T-helper 1 cell (primary cell): ENCODE measurements at regions not wholly inside any gene's neighbourhood (a gene's known extent, or its start where the extent isn't known, plus 50 kb on each side); places are given as distances from the start of the nearest gene placed in this dataset.
"Not testable (repeated sequence)": the region's sequence is repeated elsewhere in the genome, so short reads cannot be mapped to it uniquely, and the experiment has no call there.

Source experiments
- DNase-seq, 5 donors: peaks; one replicate each; pipeline ENCODE4 v3.0.0-alpha.2; 2012 to 2020

DNA sequence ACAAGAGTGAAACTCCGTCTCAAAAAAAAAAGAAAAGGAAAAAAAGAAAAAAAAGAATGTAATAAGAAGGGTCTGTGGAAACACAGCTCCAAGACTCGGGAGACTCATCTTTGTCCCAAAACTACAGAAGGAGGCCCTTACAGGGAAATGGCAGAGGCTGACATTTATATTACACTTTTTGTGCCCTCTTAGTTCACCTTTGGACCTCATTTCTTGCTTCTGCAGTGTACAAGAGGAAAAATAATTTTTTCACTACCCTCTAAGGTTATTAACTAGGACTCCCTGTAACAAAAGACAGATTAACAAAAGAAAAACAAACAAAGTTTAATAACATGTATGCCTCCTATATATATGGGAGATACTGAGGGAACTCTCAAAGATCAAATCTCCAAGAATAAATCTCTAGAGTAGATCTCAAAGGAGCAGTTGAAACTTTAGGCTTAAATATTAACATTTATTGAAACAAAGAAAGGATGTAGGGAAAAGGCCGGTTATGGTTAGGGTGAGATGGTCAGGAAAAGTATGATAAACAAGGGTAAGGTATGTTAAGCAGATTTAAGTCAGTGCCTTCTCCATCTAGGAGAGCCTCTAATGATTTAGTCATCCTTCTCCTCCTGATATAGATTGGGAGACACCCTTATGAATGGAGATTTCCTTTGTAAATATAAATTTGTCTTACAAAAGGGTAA lies 121.3 kb upstream of the JADE1 start:
- DNase-seq: no peak

DNA sequence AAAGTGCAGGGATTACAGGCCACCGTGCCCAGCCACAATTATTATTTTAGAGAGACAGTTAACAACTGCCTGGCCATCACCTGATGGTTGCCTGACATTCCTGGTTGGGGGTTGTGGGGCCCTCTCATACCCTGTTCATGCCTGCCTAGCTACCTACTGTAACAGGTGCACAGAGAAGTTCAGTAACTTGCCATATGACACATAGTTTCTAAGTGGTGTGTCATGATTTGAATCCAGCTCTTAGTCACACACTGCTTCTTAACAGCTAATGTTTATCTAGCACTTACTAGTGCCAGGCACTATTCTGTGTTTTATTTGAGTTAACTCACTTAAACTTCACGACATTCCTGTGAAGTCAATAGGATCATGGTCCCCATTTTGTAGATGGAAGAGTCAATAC lies 122.7 kb upstream of the JADE1 start:
- DNase-seq: no peak

DNA sequence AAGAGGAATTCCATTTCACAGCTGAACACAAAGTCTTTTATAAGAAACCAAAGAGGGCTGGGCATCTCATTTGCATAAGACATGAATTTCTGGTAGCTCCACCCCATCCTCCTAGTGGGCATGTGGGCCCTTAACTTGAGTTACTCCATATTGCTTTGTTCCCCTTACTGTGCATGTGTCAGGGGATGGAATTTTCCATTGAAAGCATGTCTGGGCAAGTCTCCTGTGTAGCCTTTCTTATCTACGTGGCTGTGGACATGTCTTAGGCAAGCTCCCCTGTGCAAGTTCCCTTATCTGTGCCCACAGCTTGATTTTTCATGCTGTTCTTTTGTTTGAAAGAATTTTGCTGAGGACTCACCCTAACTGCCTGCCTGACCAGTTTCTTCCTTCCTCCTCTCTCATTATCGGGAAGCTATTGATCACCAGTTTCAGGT lies 123.5 kb upstream of the JADE1 start:
- DNase-seq: no peak

DNA sequence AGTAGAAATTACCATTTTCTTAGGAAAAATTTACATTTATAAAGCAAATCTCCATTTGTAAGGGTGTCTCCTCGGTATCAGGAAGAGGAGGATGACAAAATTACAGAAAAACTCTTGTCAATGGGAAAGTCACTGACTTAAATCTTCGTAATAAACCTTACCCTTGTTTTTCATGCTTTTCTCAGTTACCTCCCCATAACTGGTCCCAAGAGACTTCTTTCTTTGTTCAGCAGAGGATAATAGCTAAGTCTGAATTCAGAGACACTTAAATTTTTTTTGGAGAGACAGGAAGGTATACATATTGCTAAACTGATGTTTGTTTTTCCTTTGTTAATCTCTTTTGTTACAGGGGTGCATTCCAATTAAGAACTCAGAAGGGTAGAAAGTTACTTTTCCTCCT lies 125.5 kb upstream of the JADE1 start:
- no peak for DNase-seq

DNA sequence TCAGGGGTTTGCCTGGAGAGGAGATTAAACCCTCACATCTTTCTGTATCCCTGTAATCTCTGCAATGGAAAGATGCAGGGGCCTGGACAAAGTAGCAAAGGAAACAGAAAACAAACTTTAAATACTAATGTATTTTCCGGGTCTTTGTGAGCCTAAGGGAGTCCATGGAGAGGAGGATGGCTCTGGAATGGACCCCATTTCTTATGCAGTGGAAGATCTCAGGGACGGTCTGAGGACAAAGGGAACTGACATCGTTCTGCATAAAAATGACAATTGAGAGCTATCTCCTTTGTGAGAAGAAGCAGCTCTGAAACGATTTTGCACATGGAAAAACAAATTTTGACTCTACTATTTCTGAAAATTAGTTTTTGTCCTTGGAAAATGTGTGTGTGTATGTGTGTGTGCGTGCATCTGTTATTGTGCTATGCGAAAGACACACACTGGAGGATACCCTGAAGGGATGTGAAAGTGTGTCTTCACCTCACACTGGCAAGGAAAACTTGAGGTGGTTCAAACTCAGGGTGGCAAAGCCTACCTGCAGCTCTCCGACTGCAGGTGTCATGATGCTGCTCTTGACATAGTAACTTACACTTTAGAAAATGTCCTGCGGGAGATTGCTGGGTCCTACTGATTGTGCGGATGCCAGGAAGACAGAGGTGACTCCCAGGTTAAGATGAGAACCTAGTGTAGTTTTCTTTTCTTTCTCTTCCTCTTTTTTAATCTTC lies 126.4 kb upstream of the JADE1 start:
- no peak for DNase-seq

- no peak for DNase-seq
These were observed 133.4 kb upstream of the JADE1 start for GRCh38 chr4:128676095-128676494.

- no peak for DNase-seq
These were observed 134.4 kb upstream of the JADE1 start for GRCh38 chr4:128675083-128675482.

- DNase-seq: not testable (repeated sequence)
These were observed 136.3 kb upstream of the JADE1 start for GRCh38 chr4:128673159-128673558.

DNA sequence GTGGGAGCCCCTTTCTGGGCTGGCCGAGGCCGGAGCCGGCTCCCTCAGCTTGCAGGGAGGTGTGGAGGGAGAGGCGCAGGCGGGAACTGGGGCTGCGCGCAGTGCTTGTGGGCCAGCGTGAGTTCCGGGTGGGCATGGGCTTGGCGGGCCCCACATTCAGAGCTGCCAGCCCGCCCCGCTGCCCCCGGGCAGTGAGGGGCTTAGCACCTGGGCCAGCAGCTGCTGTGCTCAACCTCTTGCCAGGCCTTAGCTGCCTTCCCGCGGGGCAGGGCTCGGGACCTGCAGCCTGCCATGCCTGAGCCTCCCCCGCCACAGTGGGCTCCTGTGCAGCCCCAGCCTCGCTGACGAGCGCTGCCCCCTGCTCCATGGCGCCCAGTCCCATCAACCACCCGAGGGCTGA lies 136.9 kb upstream of the JADE1 start:
- not testable (repeated sequence) for DNase-seq

DNA sequence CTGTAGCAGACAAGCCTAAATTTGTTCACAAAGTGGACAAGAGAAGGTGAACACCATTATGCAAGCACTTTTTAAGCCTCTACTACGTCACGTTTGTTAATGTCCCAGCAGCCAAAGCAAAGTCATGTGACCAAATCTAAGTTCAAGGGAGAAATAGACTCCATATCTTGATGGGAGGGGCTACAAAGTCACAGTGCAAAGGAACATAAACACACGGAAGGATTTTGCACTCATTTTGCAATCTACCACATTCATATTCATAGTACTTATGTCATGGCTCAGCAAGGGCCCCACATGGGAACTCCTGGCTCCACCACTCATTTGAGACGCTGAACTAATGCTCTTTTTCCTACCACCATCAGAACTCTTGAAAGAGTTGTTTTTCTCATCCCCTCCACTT lies 139.0 kb upstream of the JADE1 start:
- no peak for DNase-seq

DNA sequence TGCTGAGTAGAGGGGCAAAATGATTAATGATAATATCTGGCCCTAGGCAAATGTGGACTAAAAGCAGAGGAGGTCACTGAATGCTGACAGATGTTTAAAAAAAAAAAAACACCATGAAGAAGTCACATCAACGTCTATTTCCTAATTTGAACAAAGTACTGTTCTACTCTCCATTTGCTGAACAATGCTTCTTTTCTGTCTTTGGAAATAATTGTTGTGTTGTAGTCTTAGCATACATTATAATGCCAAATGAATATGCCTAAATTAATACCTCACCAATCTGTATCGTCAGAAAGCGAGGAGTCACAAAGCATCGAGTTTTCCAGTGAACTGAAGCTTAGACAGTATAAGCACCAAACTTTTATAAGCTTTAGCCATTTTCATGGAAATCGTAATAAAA lies 140.9 kb upstream of the JADE1 start:
- DNase-seq: no peak

- DNase-seq: no peak
These were observed 144.0 kb upstream of the JADE1 start for GRCh38 chr4:128665514-128665913.

DNA sequence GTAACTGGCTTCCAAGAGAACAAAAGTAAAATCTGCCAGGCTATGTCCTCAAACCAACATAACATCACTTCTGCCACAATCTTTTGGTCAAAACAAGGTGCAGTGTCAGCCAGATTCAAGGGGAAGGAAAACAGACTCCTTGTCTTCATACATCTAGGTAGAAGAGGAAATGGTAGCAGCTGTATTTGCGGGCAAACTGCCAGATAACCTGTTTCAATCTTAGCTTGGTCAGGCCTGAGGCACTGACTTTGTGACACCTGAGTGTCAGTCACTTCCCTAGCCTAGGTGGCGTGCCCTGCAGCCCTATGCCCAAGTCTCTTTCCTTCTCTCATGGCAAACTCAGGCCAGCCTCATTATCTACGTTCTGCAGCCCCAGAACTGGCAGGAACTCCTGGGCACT lies 146.2 kb upstream of the JADE1 start:
- DNase-seq: peak in 2 of 5 donors; percentile 2 to 8

GRCh38 chr4:128661479-128661878 lies 148.0 kb upstream of the JADE1 start:
- no peak for DNase-seq

DNA sequence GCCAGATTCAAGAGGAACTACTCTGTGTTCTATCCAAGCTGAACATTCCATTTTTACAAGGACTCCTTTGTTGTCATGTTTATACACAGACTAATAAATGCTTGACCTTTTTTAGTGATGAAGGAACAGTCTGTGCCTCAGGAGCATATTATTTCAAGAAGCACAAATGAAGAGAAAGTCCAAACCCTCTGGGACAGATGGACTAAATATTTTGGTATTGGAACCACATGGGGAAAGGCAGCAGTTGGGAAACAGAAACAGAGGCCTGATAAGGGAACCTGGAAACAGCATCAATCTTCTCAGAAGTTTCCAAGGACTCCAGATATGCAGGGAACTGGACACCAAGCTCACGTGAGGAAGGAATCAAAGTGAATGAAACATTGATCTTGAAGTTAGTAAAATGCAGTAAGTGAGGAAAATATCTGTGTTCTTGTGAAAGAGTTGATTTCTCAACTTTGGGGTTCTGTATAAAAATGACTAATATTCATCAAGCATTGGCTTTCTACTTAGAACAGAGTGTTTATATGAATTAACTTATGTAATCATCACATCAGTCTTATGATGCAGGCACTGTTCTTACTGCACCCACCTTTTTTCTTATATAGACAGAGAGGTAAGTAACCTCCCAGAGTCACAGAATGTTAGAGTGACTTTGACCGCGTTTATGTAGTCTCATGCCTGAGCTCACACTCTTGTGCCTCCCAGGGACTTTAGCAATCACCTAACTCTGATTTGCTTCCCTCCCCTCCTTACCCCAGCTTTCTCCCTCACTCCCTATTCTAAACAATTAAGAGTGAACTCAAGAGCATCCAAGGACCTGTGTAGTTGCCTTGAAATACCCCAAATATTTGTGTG lies 148.9 kb upstream of the JADE1 start:
- DNase-seq: no peak

DNA sequence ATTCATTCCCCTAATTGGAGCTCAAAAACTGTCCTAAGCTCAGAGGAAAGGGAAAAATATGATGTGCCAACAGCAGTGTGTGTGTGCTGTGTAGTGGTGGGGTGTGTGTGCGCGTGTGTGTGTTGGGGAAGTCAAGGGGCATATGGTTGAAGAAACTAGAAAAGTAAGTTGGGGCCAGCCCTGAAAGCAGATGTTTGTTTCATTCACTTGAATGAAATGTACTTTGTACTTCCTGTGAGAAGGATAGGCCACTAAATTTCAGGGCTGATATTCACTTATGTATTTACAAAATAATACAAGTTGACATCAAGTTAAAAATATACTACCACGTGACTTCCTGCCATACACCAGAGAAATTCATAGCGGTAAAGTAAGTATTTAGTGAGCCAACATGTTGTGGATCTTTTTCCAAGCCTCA lies 151.3 kb upstream of the JADE1 start:
- DNase-seq: no peak

DNA sequence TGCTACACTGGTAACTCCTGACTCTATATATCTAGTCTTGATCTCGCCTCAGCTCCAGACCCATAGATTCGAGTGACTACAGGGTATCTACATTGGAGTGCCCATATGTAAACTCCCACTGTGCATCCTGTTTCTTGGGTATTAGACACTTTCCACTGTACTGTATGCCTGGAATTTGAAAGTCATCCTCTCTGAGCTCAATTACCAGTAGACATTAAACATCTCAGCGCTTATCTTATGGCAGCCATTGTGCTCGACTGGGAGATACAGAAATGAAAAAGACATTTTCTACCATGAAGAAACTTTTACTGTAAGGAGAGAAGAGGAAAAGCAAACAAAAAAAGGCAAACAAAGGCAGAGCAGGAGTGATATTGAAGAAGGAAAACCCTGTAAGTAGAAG lies 151.9 kb upstream of the JADE1 start:
- no peak for DNase-seq

- DNase-seq: no peak
These were observed 155.0 kb upstream of the JADE1 start for GRCh38 chr4:128654465-128654864.

- DNase-seq: no peak
These were observed 155.7 kb upstream of the JADE1 start for GRCh38 chr4:128653527-128654444.

DNA sequence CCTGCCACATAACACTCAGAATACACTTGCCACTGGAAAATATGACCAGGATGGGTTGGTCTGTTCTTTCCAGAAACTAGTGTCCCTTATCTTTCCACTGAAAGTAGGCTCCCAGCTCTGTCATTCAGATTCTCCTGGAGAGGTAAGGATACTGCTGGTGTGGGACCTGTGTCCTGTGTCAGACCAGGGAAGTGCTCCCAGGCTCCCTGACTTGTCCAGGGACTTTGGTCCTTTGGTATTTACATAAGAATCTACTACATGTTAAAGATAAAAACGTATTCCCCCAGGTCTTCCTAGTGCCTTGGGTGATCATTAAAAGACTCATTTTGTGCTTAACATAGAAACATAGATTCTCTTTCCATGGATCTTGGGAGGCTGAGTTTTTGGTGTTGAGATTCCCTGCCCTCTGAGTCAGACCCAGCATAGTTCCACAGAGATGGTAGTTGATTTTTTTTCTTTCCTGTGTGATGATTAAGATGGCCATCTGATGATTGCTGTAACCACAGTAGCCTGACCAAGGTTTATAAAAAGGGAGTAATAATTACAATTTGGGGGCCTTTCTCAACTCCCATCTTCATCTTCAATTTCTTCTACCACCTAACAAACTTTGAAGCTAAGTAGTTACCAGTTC lies 159.8 kb upstream of the JADE1 start:
- DNase-seq: no peak

DNA sequence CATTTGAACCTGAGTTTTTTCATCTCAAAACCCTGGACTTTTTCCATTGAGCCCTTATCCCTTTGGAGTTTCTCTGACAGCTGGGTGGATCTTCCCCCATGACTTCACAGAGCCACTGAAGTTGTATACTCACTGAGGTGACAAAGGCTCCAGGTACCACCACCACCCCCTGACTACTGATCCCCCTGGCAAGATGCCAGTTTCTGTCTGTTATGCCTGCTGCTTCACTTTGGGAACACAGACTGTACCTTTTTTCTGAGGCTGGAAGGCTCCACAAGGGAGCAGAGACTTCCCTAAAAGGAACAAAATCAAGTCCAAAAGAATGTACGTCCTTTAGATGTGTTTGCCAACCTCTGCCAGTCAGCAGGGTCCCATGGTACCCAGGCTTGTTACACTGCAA lies 160.3 kb upstream of the JADE1 start:
- no peak for DNase-seq

GRCh38 chr4:128648021-128648420 lies 161.5 kb upstream of the JADE1 start:
- DNase-seq: no peak
